ENCODE measurements at regions not wholly inside any gene's neighbourhood (a gene's known extent, or its start where the extent isn't known, plus 50 kb on each side); places are given as distances from the start of the nearest gene placed in this dataset.

GRCh38 chr14:95445676-95446075 lies 70.8 kb downstream of the SYNE3 start:
- no peaks in the 10 kb centered on the region for H3K36me3 Mint-ChIP-seq (ENCODE audit: low read depth)
- H3K27ac Mint-ChIP-seq, result no peak overlapping the region
- no peak for ATAC-seq
- no peak overlapping the region for H3K4me3 ChIP-seq
- H3K36me3 ChIP-seq (ENCODE audit: insufficient read depth), result no peaks in the 10 kb centered on the region
- no peak overlapping the region for H3K4me3 Mint-ChIP-seq
- DNase-seq (ENCODE audit: low spot score), result no peak
- TF ChIP-seq NANOG (IDR thresholded peaks at IDR 0.05; ENCODE audit: borderline replicate concordance) (no peak), POLR2AphosphoS5 (IDR thresholded peaks at IDR 0.05; ENCODE audit: low read depth) (no peak), STAT1 (IDR thresholded peaks at IDR 0.05; ENCODE audit: unreplicated experiment) (no peak), CREB1 (CRISPR knock-in tag; IDR thresholded peaks at IDR 0.05; ENCODE audit: low read depth) (no peak), JUNB (IDR thresholded peaks at IDR 0.05; ENCODE audit: unreplicated experiment) (no peak), EZH2 (IDR thresholded peaks at IDR 0.05; ENCODE audit: low read depth, unreplicated experiment) (no peak)
- no peak overlapping the region for H3K27ac ChIP-seq (ENCODE audit: low read depth)
- no peaks in the 10 kb centered on the region for H3K4me1 ChIP-seq (ENCODE audit: insufficient read depth)
- H3K27me3 ChIP-seq (ENCODE audit: insufficient read depth), result no peaks in the 10 kb centered on the region
- H2AFZ ChIP-seq, result no peak overlapping the region
- H3K27me3 Mint-ChIP-seq (ENCODE audit: insufficient read depth, low read depth, poor library complexity), result peaks cover 7% of the 10 kb centered on the region
- no peaks in the 10 kb centered on the region for H3K79me2 ChIP-seq (replicated peaks; ENCODE audit: insufficient read depth)
- no peaks in the 10 kb centered on the region; the same call in 2 of the 3 replicates for H3K4me1 Mint-ChIP-seq
- no peaks in the 10 kb centered on the region for H4K20me1 ChIP-seq (replicated peaks; ENCODE audit: insufficient read depth)
- no peaks in the 10 kb centered on the region; the same call in 1 of the 3 replicates for H3K9me3 Mint-ChIP-seq
- no peak overlapping the region for H3K4me2 ChIP-seq
- no peaks in the 10 kb centered on the region for H3F3A ChIP-seq (replicated peaks; ENCODE audit: low read depth)
- H3K9me2 ChIP-seq (ENCODE audit: insufficient read depth), result no peaks in the 10 kb centered on the region

DNA sequence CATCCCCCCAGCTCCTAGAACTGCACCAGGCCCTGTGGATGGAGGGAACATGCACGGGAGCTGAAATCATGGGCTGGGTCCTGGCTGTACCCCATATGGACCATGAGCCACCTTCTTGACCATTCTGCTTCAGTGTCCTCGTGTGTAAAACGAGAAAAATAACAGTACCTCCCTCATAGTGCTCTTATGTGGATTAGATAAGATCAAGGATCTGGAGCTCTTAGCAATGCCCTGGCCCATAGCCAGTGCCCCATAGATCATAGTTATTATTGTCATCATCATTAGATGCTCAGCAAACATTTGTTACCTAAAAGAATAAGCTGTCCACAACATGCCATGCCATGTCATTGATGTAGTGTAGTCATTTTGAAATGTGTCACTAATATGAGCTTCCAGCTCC lies 71.3 kb downstream of the SYNE3 start:
- H4K20me1 ChIP-seq (replicated peaks; ENCODE audit: insufficient read depth), result no peaks in the 10 kb centered on the region
- H3K27me3 Mint-ChIP-seq (ENCODE audit: insufficient read depth, low read depth, poor library complexity), result peaks cover 7% of the 10 kb centered on the region
- no peak overlapping the region for H3K27ac Mint-ChIP-seq
- H3K9me2 ChIP-seq (ENCODE audit: insufficient read depth), result no peaks in the 10 kb centered on the region
- no peaks in the 10 kb centered on the region; the same call in 1 of the 3 replicates for H3K9me3 Mint-ChIP-seq
- H3K4me1 ChIP-seq (ENCODE audit: insufficient read depth), result no peaks in the 10 kb centered on the region
- no peak for ATAC-seq
- no peaks in the 10 kb centered on the region for H3K36me3 Mint-ChIP-seq (ENCODE audit: low read depth)
- H3K27me3 ChIP-seq (ENCODE audit: insufficient read depth), result no peaks in the 10 kb centered on the region
- H3K27ac ChIP-seq (ENCODE audit: low read depth), result no peak overlapping the region
- no peaks in the 10 kb centered on the region for H3K79me2 ChIP-seq (replicated peaks; ENCODE audit: insufficient read depth)
- H3F3A ChIP-seq (replicated peaks; ENCODE audit: low read depth), result no peaks in the 10 kb centered on the region
- H3K4me3 Mint-ChIP-seq, result no peak overlapping the region
- no peaks in the 10 kb centered on the region; the same call in 2 of the 3 replicates for H3K4me1 Mint-ChIP-seq
- DNase-seq (ENCODE audit: low spot score), result no peak
- no peak overlapping the region for H3K4me3 ChIP-seq
- H2AFZ ChIP-seq, result no peak overlapping the region
- H3K36me3 ChIP-seq (ENCODE audit: insufficient read depth), result no peaks in the 10 kb centered on the region
- H3K4me2 ChIP-seq, result no peak overlapping the region
- TF ChIP-seq, protein P1, sequence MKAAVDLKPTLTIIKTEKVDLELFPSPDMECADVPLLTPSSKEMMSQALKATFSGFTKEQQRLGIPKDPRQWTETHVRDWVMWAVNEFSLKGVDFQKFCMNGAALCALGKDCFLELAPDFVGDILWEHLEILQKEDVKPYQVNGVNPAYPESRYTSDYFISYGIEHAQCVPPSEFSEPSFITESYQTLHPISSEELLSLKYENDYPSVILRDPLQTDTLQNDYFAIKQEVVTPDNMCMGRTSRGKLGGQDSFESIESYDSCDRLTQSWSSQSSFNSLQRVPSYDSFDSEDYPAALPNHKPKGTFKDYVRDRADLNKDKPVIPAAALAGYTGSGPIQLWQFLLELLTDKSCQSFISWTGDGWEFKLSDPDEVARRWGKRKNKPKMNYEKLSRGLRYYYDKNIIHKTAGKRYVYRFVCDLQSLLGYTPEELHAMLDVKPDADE (IDR thresholded peaks at IDR 0.05), result no peak
- TF ChIP-seq, protein P2, sequence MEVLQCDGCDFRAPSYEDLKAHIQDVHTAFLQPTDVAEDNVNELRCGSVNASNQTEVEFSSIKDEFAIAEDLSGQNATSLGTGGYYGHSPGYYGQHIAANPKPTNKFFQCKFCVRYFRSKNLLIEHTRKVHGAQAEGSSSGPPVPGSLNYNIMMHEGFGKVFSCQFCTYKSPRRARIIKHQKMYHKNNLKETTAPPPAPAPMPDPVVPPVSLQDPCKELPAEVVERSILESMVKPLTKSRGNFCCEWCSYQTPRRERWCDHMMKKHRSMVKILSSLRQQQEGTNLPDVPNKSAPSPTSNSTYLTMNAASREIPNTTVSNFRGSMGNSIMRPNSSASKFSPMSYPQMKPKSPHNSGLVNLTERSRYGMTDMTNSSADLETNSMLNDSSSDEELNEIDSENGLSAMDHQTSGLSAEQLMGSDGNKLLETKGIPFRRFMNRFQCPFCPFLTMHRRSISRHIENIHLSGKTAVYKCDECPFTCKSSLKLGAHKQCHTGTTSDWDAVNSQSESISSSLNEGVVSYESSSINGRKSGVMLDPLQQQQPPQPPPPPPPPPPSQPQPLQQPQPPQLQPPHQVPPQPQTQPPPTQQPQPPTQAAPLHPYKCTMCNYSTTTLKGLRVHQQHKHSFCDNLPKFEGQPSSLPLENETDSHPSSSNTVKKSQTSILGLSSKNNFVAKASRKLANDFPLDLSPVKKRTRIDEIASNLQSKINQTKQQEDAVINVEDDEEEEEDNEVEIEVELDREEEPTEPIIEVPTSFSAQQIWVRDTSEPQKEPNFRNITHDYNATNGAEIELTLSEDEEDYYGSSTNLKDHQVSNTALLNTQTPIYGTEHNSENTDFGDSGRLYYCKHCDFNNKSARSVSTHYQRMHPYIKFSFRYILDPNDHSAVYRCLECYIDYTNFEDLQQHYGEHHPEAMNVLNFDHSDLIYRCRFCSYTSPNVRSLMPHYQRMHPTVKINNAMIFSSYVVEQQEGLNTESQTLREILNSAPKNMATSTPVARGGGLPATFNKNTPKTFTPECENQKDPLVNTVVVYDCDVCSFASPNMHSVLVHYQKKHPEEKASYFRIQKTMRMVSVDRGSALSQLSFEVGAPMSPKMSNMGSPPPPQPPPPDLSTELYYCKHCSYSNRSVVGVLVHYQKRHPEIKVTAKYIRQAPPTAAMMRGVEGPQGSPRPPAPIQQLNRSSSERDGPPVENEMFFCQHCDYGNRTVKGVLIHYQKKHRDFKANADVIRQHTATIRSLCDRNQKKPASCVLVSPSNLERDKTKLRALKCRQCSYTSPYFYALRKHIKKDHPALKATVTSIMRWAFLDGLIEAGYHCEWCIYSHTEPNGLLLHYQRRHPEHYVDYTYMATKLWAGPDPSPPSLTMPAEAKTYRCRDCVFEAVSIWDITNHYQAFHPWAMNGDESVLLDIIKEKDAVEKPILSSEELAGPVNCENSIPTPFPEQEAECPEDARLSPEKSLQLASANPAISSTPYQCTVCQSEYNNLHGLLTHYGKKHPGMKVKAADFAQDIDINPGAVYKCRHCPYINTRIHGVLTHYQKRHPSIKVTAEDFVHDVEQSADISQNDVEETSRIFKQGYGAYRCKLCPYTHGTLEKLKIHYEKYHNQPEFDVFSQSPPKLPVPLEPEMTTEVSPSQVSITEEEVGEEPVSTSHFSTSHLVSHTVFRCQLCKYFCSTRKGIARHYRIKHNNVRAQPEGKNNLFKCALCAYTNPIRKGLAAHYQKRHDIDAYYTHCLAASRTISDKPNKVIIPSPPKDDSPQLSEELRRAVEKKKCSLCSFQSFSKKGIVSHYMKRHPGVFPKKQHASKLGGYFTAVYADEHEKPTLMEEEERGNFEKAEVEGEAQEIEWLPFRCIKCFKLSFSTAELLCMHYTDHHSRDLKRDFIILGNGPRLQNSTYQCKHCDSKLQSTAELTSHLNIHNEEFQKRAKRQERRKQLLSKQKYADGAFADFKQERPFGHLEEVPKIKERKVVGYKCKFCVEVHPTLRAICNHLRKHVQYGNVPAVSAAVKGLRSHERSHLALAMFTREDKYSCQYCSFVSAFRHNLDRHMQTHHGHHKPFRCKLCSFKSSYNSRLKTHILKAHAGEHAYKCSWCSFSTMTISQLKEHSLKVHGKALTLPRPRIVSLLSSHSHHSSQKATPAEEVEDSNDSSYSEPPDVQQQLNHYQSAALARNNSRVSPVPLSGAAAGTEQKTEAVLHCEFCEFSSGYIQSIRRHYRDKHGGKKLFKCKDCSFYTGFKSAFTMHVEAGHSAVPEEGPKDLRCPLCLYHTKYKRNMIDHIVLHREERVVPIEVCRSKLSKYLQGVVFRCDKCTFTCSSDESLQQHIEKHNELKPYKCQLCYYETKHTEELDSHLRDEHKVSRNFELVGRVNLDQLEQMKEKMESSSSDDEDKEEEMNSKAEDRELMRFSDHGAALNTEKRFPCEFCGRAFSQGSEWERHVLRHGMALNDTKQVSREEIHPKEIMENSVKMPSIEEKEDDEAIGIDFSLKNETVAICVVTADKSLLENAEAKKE (CRISPR knock-in tag; IDR thresholded peaks at IDR 0.05), result no peak
- no peak for TF ChIP-seq EZH2phosphoT487 (IDR thresholded peaks at IDR 0.05; ENCODE audit: unreplicated experiment)
- TF ChIP-seq, protein P3, sequence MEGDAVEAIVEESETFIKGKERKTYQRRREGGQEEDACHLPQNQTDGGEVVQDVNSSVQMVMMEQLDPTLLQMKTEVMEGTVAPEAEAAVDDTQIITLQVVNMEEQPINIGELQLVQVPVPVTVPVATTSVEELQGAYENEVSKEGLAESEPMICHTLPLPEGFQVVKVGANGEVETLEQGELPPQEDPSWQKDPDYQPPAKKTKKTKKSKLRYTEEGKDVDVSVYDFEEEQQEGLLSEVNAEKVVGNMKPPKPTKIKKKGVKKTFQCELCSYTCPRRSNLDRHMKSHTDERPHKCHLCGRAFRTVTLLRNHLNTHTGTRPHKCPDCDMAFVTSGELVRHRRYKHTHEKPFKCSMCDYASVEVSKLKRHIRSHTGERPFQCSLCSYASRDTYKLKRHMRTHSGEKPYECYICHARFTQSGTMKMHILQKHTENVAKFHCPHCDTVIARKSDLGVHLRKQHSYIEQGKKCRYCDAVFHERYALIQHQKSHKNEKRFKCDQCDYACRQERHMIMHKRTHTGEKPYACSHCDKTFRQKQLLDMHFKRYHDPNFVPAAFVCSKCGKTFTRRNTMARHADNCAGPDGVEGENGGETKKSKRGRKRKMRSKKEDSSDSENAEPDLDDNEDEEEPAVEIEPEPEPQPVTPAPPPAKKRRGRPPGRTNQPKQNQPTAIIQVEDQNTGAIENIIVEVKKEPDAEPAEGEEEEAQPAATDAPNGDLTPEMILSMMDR (conservative IDR thresholded peaks at IDR 0.05; ENCODE audit: low read depth in 2 of 2), result no peak
- TF ChIP-seq NANOG (IDR thresholded peaks at IDR 0.05; ENCODE audit: borderline replicate concordance), result no peak
- TF ChIP-seq POLR2AphosphoS5 (IDR thresholded peaks at IDR 0.05; ENCODE audit: low read depth), result no peak
- TF ChIP-seq CREB1 (CRISPR knock-in tag; IDR thresholded peaks at IDR 0.05; ENCODE audit: low read depth), result no peak
- no peak for TF ChIP-seq ZNF114 (CRISPR knock-in tag; IDR thresholded peaks at IDR 0.05)
- no peak for TF ChIP-seq STAT1 (IDR thresholded peaks at IDR 0.05; ENCODE audit: unreplicated experiment)
